ENCODE measurements at regions not wholly inside any gene's neighbourhood (a gene's known extent, or its start where the extent isn't known, plus 50 kb on each side); places are given as distances from the start of the nearest gene placed in this dataset.
"Not testable (repeated sequence)": the region's sequence is repeated elsewhere in the genome, so short reads cannot be mapped to it uniquely, and the experiment has no call there.

DNA sequence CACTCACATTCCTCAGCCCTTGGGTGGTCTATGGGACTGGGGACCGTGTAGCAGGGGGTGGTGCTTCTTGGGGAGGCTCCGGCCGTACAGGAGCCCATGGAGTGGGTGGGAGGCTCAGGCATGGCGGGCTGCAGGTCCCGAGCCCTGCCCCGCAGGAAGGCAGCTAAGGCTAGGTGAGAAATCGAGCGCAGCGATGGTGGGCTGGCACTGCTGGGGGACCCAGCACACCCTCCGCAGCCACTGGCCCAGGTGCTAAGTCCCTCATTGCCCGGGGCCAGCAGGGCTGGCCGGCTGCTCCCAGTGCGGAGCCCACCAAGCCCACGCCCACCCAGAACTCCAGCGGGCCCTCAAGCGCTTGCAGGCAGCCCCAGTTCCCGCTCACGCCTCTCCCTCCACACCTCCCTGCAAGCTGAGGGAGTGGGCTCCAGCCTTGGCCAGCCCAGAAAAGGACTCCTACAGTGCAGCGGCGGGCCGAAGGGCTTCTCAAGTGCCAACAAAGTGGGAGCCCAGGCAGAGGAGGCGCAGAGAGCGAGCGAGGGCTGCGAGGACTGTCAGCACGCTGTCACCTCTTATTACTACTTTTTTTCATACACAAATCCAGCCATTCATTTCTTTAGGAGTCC lies 613.3 kb upstream of the LUZP2 start:
- H3K36me3 ChIP-seq (ENCODE audit: control insufficient read depth in 2 of 3, insufficient read depth in 3 of 3, low read length in 3 of 3); CTCF ChIA-PET; H3K27ac Mint-ChIP-seq; H3K27ac ChIP-seq (ENCODE audit: low read depth, low read length); POLR2A ChIA-PET; intact Hi-C loops (cut with micrococcal nuclease); H3K27me3 Mint-ChIP-seq; ATAC-seq; H3K4me1 Mint-ChIP-seq; H3K4me3 Mint-ChIP-seq; H3K27me3 ChIP-seq (ENCODE audit: control insufficient read depth in 2 of 2, insufficient read depth in 2 of 2, low read length in 2 of 2); H3K4me1 ChIP-seq (ENCODE audit: control insufficient read depth in 2 of 2, insufficient read depth in 2 of 2, low read length in 2 of 2); H3K36me3 Mint-ChIP-seq; H3K9me3 ChIP-seq (ENCODE audit: control insufficient read depth in 2 of 3, low read length in 3 of 3); DNase-seq; H3K4me3 ChIP-seq (ENCODE audit: low read length): not testable (repeated sequence)
- H3K9me3 Mint-ChIP-seq: peaks cover 0 to 16% (median 5%) of the 10 kb centered on the region in 11 donors

GRCh38 chr11:23884341-23884740 lies 612.5 kb upstream of the LUZP2 start:
- ChIA-PET POLR2A (no interaction called here), CTCF (no interaction called here)
- no peak overlapping the region for H3K27ac ChIP-seq (ENCODE audit: low read depth, low read length)
- H3K27ac Mint-ChIP-seq: no peak overlapping the region
- no peaks in the 10 kb centered on the region for H3K9me3 ChIP-seq (ENCODE audit: control insufficient read depth in 2 of 3, low read length in 3 of 3)
- peaks cover 0 to 16% (median 5%) of the 10 kb centered on the region in 11 donors for H3K9me3 Mint-ChIP-seq
- ATAC-seq: no peak
- no peaks in the 10 kb centered on the region for H3K27me3 ChIP-seq (ENCODE audit: control insufficient read depth in 2 of 2, insufficient read depth in 2 of 2, low read length in 2 of 2)
- H3K27me3 Mint-ChIP-seq: no peaks in the 10 kb centered on the region
- no peaks in the 10 kb centered on the region for H3K4me1 Mint-ChIP-seq
- H3K36me3 Mint-ChIP-seq: no peaks in the 10 kb centered on the region
- H3K4me3 Mint-ChIP-seq: no peak overlapping the region
- H3K36me3 ChIP-seq (ENCODE audit: control insufficient read depth in 2 of 3, insufficient read depth in 3 of 3, low read length in 3 of 3): no peaks in the 10 kb centered on the region
- intact Hi-C loops (cut with micrococcal nuclease): no loop called here
- no peak overlapping the region for H3K4me3 ChIP-seq (ENCODE audit: low read length)
- H3K4me1 ChIP-seq (ENCODE audit: control insufficient read depth in 2 of 2, insufficient read depth in 2 of 2, low read length in 2 of 2): no peaks in the 10 kb centered on the region
- no peak for DNase-seq

- Histone ChIP-seq H3K9me3 (ENCODE audit: control insufficient read depth in 2 of 3, low read length in 3 of 3) (no peaks in the 10 kb centered on the region), H3K36me3 (ENCODE audit: control insufficient read depth in 2 of 3, insufficient read depth in 3 of 3, low read length in 3 of 3) (no peaks in the 10 kb centered on the region), H3K27me3 (ENCODE audit: control insufficient read depth in 2 of 2, insufficient read depth in 2 of 2, low read length in 2 of 2) (no peaks in the 10 kb centered on the region), H3K4me1 (ENCODE audit: control insufficient read depth in 2 of 2, insufficient read depth in 2 of 2, low read length in 2 of 2) (no peaks in the 10 kb centered on the region), H3K27ac (ENCODE audit: low read depth, low read length) (no peak overlapping the region), H3K4me3 (ENCODE audit: low read length) (no peak overlapping the region)
- no peak for DNase-seq
- Mint-ChIP-seq H3K27ac (no peak overlapping the region), H3K4me1 (no peaks in the 10 kb centered on the region), H3K4me3 (no peak overlapping the region), H3K9me3 (peaks cover 0 to 16% (median 4%) of the 10 kb centered on the region in 11 donors), H3K27me3 (no peaks in the 10 kb centered on the region), H3K36me3 (no peaks in the 10 kb centered on the region)
- POLR2A ChIA-PET: no interaction called here
- no peak for ATAC-seq
- CTCF ChIA-PET: no interaction called here
- intact Hi-C loops (cut with micrococcal nuclease): no loop called here
Observed at GRCh38 chr11:23885801-23886200, 611.1 kb upstream of the LUZP2 start.

- H3K9me3 Mint-ChIP-seq: peaks cover 0 to 16% (median 6%) of the 10 kb centered on the region in 11 donors
- H3K4me1 ChIP-seq (ENCODE audit: control insufficient read depth in 2 of 2, insufficient read depth in 2 of 2, low read length in 2 of 2); H3K27me3 Mint-ChIP-seq; CTCF ChIA-PET; H3K27me3 ChIP-seq (ENCODE audit: control insufficient read depth in 2 of 2, insufficient read depth in 2 of 2, low read length in 2 of 2); H3K4me3 ChIP-seq (ENCODE audit: low read length); H3K9me3 ChIP-seq (ENCODE audit: control insufficient read depth in 2 of 3, low read length in 3 of 3); intact Hi-C loops (cut with micrococcal nuclease); H3K36me3 Mint-ChIP-seq; H3K4me1 Mint-ChIP-seq; H3K27ac ChIP-seq (ENCODE audit: low read depth, low read length); ATAC-seq; H3K36me3 ChIP-seq (ENCODE audit: control insufficient read depth in 2 of 3, insufficient read depth in 3 of 3, low read length in 3 of 3); DNase-seq; H3K4me3 Mint-ChIP-seq; H3K27ac Mint-ChIP-seq; POLR2A ChIA-PET: not testable (repeated sequence)
Observed at GRCh38 chr11:23887122-23887521, 609.7 kb upstream of the LUZP2 start.

GRCh38 chr11:23893126-23893525 lies 603.7 kb upstream of the LUZP2 start:
- H3K27me3 ChIP-seq (ENCODE audit: control insufficient read depth in 2 of 2, insufficient read depth in 2 of 2, low read length in 2 of 2): no peaks in the 10 kb centered on the region
- POLR2A ChIA-PET: no interaction called here
- H3K27me3 Mint-ChIP-seq: no peaks in the 10 kb centered on the region
- H3K27ac Mint-ChIP-seq: no peak overlapping the region
- no peaks in the 10 kb centered on the region for H3K4me1 ChIP-seq (ENCODE audit: control insufficient read depth in 2 of 2, insufficient read depth in 2 of 2, low read length in 2 of 2)
- peaks cover 0 to 19% (median 4%) of the 10 kb centered on the region in 11 donors for H3K9me3 Mint-ChIP-seq
- DNase-seq (no peak), ATAC-seq (no peak)
- intact Hi-C loops (cut with micrococcal nuclease): no loop called here
- no peaks in the 10 kb centered on the region for H3K9me3 ChIP-seq (ENCODE audit: control insufficient read depth in 2 of 3, low read length in 3 of 3)
- H3K4me1 Mint-ChIP-seq: no peaks in the 10 kb centered on the region
- H3K4me3 Mint-ChIP-seq: no peak overlapping the region
- no peak overlapping the region for H3K27ac ChIP-seq (ENCODE audit: low read depth, low read length)
- no peak overlapping the region for H3K4me3 ChIP-seq (ENCODE audit: low read length)
- CTCF ChIA-PET: no interaction called here
- H3K36me3 ChIP-seq (ENCODE audit: control insufficient read depth in 2 of 3, insufficient read depth in 3 of 3, low read length in 3 of 3): no peaks in the 10 kb centered on the region
- no peaks in the 10 kb centered on the region for H3K36me3 Mint-ChIP-seq

DNA sequence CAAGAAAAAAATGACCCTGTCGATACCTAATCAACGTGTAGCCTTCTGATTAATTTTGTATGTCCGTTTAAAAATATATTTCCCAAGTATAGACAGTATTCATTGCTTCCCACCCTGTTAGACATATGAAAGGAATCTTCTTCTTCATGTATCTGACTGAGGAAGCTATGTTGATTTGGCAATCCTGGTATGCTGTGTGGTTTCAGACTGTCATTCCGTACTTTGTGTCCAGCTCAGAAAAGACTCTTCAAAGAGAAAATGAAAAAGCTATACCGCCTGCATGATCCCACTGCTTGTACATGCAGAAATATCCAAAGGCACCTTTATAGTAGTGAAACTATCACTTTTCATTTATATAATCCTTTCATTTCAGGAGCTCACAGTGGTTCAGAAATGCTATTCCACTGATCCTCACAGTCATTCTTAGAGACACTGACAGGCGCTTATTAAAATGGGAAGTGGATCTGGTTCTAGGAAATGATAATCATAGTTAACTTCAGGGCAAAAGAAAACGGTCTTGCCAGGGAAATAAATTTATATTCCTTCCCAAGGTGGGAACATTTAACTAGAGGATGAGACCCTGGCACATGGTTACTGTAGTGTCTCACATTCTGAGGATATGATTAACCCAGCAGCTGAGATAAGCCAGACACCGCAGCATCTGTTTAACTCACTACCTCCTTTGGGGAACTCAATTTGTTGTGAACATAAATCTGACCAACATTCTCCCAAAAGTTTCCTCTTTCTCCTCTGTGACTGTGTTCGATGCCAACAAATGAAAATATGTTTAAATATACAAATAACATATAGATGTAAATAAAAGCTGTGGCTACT lies 599.2 kb upstream of the LUZP2 start:
- Mint-ChIP-seq H3K27ac (no peak overlapping the region), H3K27me3 (no peaks in the 10 kb centered on the region), H3K4me3 (no peak overlapping the region), H3K9me3 (peaks cover 0 to 9% (median 1%) of the 10 kb centered on the region in 11 donors), H3K4me1 (no peaks in the 10 kb centered on the region), H3K36me3 (no peaks in the 10 kb centered on the region)
- DNase-seq: no peak
- H3K36me3 ChIP-seq (ENCODE audit: control insufficient read depth in 2 of 3, insufficient read depth in 3 of 3, low read length in 3 of 3): no peaks in the 10 kb centered on the region
- H3K27ac ChIP-seq (ENCODE audit: low read depth, low read length): no peak overlapping the region
- H3K4me3 ChIP-seq (ENCODE audit: low read length): no peak overlapping the region
- ATAC-seq: no peak
- no peaks in the 10 kb centered on the region for H3K27me3 ChIP-seq (ENCODE audit: control insufficient read depth in 2 of 2, insufficient read depth in 2 of 2, low read length in 2 of 2)
- H3K9me3 ChIP-seq (ENCODE audit: control insufficient read depth in 2 of 3, low read length in 3 of 3): no peaks in the 10 kb centered on the region
- ChIA-PET CTCF (no interaction called here), POLR2A (no interaction called here)
- H3K4me1 ChIP-seq (ENCODE audit: control insufficient read depth in 2 of 2, insufficient read depth in 2 of 2, low read length in 2 of 2): no peaks in the 10 kb centered on the region
- intact Hi-C loops (cut with micrococcal nuclease): no loop called here

Measured in naive thymus-derived CD4-positive, alpha-beta T cell (primary cell).